Loucy (cell line): ENCODE measurements at regions not wholly inside any gene's neighbourhood (a gene's known extent, or its start where the extent isn't known, plus 50 kb on each side); places are given as distances from the start of the nearest gene placed in this dataset.
"Not testable (repeated sequence)": the region's sequence is repeated elsewhere in the genome, so short reads cannot be mapped to it uniquely, and the experiment has no call there.

Source experiments
- CTCF ChIP-seq: fragments of 200-600 bp; sonication (generic); conservative IDR thresholded peaks from 2 replicates; pipeline ENCODE4 v1.5.1; 2014; ENCODE audit warnings: mild to moderate bottlenecking, antibody characterized with exemption, low read length
- EZH2phosphoT487 ChIP-seq: fragments of 200-600 bp; IDR thresholded peaks from 2 replicates; pipeline ENCODE4 v1.6.1; 2018; ENCODE audit warnings: antibody characterized with exemption, mild to moderate bottlenecking, moderate library complexity, borderline replicate concordance

- TF ChIP-seq CTCF, EZH2phosphoT487: not testable (repeated sequence)
Measured at GRCh38 chr22:25460682-25461081, 103.8 kb upstream of the GRK3 start.
